ENCODE measurements at regions not wholly inside any gene's neighbourhood (a gene's known extent, or its start where the extent isn't known, plus 50 kb on each side); places are given as distances from the start of the nearest gene placed in this dataset.

DNA sequence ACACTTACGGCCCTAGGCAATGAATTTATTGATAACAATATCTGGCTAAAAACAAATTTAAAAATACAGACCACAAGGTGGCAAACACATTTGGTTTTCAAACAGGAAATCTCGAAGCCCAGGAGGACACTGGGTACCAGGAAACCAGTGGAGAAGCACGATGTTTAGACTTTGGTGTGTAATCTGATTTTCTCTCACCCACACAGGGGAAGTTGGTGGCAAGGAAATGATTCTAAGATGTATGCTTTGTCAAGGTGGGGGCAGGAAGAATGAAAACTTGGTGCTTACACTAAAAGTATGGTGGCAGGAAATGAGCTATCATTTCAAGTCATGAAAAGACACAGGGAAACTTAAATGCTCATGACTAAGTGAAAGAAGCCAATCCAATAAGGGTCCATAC, 113.2 kb upstream of the ANKRD1 start:
- no peaks in the 10 kb centered on the region for H4K20me1 ChIP-seq (ENCODE audit: insufficient read depth)
- H3K79me2 ChIP-seq (ENCODE audit: insufficient read depth): no peaks in the 10 kb centered on the region
- POLR2A ChIA-PET: interaction anchor here (0.6 kb wide), 1 partner anchor 42 kb away, joined by 4 read pairs; no protein-coding TSS in a partner anchor
- H3K36me3 ChIP-seq (replicated peaks in 1 of 2; ENCODE audit: control insufficient read depth in 1 of 2, insufficient read depth in 2 of 2, low read length in 1 of 2): no peaks in the 10 kb centered on the region
- no peak overlapping the region for H3K9ac ChIP-seq
- CTCF ChIA-PET: interaction anchor here (0.7 to 5.5 kb wide), 4 partner anchors 9 to 34 kb away, joined by 3 to 17 read pairs (median 4); no protein-coding TSS in a partner anchor
- no peak overlapping the region for H3K4me2 ChIP-seq
- peak overlapping the region in 1 of 2 experiments; percentile 89; a peak in 2 of 4 replicates for H3K27ac ChIP-seq (ENCODE audit: low read depth in 2 of 2, low read length in 1 of 2)
- no peaks in the 10 kb centered on the region for H3K9me3 ChIP-seq
- H3K27me3 ChIP-seq (ENCODE audit: insufficient read depth): no peaks in the 10 kb centered on the region
- 45% methylated on average over 3 of the region's 3 CpGs for WGBS (ENCODE audit: low lambda C conversion rate)
- no peak overlapping the region; a peak in 1 of 4 replicates for H3K4me3 ChIP-seq (ENCODE audit: low read depth in 2 of 2, low read length in 1 of 2)
- no peaks in the 10 kb centered on the region for H3K9me2 ChIP-seq
- TF ChIP-seq SIN3A (IDR thresholded peaks at IDR 0.05; ENCODE audit: borderline replicate concordance, low read depth, low read length) (no peak), FOSL2 (IDR thresholded peaks at IDR 0.05; ENCODE audit: borderline replicate concordance, low read depth) (no peak), GATA2 (CRISPR knock-in tag; IDR thresholded peaks at IDR 0.05) (no peak), RXRA (IDR thresholded peaks at IDR 0.05; ENCODE audit: borderline replicate concordance, low read depth) (no peak), TEAD4 (IDR thresholded peaks at IDR 0.05; ENCODE audit: borderline replicate concordance, insufficient read depth) (no peak), NFIC (IDR thresholded peaks at IDR 0.05; ENCODE audit: borderline replicate concordance) (no peak), POLR2AphosphoS5 (IDR thresholded peaks at IDR 0.05; ENCODE audit: low read depth, low read length) (no peak), GABPA (IDR thresholded peaks at IDR 0.05; ENCODE audit: low read depth) (no peak), ELF1 (IDR thresholded peaks at IDR 0.05) (no peak), MXI1 (IDR thresholded peaks at IDR 0.05; ENCODE audit: low read depth, low read length) (no peak), RFX5 (IDR thresholded peaks at IDR 0.05; ENCODE audit: low read length) (no peak), FOXM1 (IDR thresholded peaks at IDR 0.05; ENCODE audit: low read depth) (no peak), TAF1 (IDR thresholded peaks at IDR 0.05; ENCODE audit: borderline replicate concordance, low read depth, low read length) (no peak), NRF1 (IDR thresholded peaks at IDR 0.05; ENCODE audit: low read depth, low read length) (no peak), IRF3 (IDR thresholded peaks at IDR 0.05; ENCODE audit: low read depth, low read length) (no peak), MAX (IDR thresholded peaks at IDR 0.05; ENCODE audit: low read depth) (no peak)
- TF ChIP-seq, protein P1, sequence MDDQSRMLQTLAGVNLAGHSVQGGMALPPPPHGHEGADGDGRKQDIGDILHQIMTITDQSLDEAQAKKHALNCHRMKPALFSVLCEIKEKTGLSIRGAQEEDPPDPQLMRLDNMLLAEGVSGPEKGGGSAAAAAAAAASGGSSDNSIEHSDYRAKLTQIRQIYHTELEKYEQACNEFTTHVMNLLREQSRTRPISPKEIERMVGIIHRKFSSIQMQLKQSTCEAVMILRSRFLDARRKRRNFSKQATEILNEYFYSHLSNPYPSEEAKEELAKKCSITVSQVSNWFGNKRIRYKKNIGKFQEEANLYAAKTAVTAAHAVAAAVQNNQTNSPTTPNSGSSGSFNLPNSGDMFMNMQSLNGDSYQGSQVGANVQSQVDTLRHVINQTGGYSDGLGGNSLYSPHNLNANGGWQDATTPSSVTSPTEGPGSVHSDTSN (IDR thresholded peaks at IDR 0.05): no peak
- TF ChIP-seq, protein P2, sequence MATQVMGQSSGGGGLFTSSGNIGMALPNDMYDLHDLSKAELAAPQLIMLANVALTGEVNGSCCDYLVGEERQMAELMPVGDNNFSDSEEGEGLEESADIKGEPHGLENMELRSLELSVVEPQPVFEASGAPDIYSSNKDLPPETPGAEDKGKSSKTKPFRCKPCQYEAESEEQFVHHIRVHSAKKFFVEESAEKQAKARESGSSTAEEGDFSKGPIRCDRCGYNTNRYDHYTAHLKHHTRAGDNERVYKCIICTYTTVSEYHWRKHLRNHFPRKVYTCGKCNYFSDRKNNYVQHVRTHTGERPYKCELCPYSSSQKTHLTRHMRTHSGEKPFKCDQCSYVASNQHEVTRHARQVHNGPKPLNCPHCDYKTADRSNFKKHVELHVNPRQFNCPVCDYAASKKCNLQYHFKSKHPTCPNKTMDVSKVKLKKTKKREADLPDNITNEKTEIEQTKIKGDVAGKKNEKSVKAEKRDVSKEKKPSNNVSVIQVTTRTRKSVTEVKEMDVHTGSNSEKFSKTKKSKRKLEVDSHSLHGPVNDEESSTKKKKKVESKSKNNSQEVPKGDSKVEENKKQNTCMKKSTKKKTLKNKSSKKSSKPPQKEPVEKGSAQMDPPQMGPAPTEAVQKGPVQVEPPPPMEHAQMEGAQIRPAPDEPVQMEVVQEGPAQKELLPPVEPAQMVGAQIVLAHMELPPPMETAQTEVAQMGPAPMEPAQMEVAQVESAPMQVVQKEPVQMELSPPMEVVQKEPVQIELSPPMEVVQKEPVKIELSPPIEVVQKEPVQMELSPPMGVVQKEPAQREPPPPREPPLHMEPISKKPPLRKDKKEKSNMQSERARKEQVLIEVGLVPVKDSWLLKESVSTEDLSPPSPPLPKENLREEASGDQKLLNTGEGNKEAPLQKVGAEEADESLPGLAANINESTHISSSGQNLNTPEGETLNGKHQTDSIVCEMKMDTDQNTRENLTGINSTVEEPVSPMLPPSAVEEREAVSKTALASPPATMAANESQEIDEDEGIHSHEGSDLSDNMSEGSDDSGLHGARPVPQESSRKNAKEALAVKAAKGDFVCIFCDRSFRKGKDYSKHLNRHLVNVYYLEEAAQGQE (IDR thresholded peaks at IDR 0.05; ENCODE audit: low read depth, low read length): no peak
- TF ChIP-seq, protein P3, sequence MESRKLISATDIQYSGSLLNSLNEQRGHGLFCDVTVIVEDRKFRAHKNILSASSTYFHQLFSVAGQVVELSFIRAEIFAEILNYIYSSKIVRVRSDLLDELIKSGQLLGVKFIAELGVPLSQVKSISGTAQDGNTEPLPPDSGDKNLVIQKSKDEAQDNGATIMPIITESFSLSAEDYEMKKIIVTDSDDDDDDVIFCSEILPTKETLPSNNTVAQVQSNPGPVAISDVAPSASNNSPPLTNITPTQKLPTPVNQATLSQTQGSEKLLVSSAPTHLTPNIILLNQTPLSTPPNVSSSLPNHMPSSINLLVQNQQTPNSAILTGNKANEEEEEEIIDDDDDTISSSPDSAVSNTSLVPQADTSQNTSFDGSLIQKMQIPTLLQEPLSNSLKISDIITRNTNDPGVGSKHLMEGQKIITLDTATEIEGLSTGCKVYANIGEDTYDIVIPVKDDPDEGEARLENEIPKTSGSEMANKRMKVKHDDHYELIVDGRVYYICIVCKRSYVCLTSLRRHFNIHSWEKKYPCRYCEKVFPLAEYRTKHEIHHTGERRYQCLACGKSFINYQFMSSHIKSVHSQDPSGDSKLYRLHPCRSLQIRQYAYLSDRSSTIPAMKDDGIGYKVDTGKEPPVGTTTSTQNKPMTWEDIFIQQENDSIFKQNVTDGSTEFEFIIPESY (IDR thresholded peaks at IDR 0.05; ENCODE audit: borderline replicate concordance, low read depth): no peak
- peaks cover 4% of the 10 kb centered on the region for H3F3A ChIP-seq (replicated peaks; ENCODE audit: insufficient read depth)
- peaks cover 0 to 18% of the 10 kb centered on the region in 2 experiments; a peak in 2 of 4 replicates for H3K4me1 ChIP-seq (ENCODE audit: control insufficient read depth in 1 of 2, insufficient read depth in 2 of 2, low read depth in 1 of 2, low read length in 1 of 2)
- DNase-seq: peak; percentile 28
- H2AFZ ChIP-seq (ENCODE audit: low read depth): peak overlapping the region; percentile 32; the same call in 1 of the 2 replicates

All from SK-N-SH (cell line).